T-cell (primary cell): ENCODE measurements at regions not wholly inside any gene's neighbourhood (a gene's known extent, or its start where the extent isn't known, plus 50 kb on each side); places are given as distances from the start of the nearest gene placed in this dataset.

Experiments used
- ATAC-seq, 4 experiments: fragments of 200-7000 bp in 3 of 4; fragments of 150-1000 bp in 1 of 4; cut with Tn5 transposase; replicated peaks in 1 of 4; 1 replicate in 3 of 4; 2 replicates in 1 of 4; pipeline ENCODE4 v1.10.0; 2021; ENCODE audit warnings: moderate library complexity in 3 of 4, mild to moderate bottlenecking in 2 of 4, moderate number of reproducible peaks in 1 of 4
- CTCF ChIA-PET, 2 donors: fragments of 300-600 bp; sonication (Branson Sonifier 250); formaldehyde crosslinking; loops; one replicate each; lab custom pipeline; 2022; ENCODE audit warnings: antibody characterized with exemption in 2 of 2; lab: Charles Lee
- POLR2A ChIA-PET, 2 donors: fragments of 300-600 bp; sonication (Branson Sonifier 250); formaldehyde crosslinking; loops; one replicate each; lab custom pipeline; 2022; ENCODE audit warnings: antibody characterized with exemption in 2 of 2; lab: Charles Lee
- DNase-seq, 35 experiments: peaks; one replicate each; pipeline versions ENCODE4 v3.0.0 to v3.0.0-alpha.2; 2013 to 2023
- H3K27ac ChIP-seq: one replicate; pipeline ENCODE4 v1.5.1; 2013; ENCODE audit warnings: low read length
- H3K27me3 ChIP-seq, 2 experiments: replicated peaks in 1 of 2; 1 replicate in 1 of 2; 2 replicates in 1 of 2; pipeline versions ENCODE4 v1.6.1 to v1.7.0; 2013; ENCODE audit warnings: low read length in 1 of 2, mixed read lengths in 1 of 2; ENCODE audit not compliant: control insufficient read depth in 2 of 2, insufficient read depth in 2 of 2; ENCODE audit errors: extremely low read depth in 1 of 2
- H3K36me3 ChIP-seq, 2 donors: 1 replicate in 1 of 2; 2 replicates in 1 of 2; pipeline versions ENCODE4 v1.6.1 to v1.7.0; 2013; ENCODE audit warnings: low read length in 1 of 2; ENCODE audit not compliant: control insufficient read depth in 2 of 2, insufficient read depth in 1 of 2; ENCODE audit errors: extremely low read depth in 1 of 2
- H3K4me1 ChIP-seq, 2 experiments: 1 replicate in 1 of 2; 2 replicates in 1 of 2; pipeline versions ENCODE4 v1.6.1 to v1.7.0; 2013; ENCODE audit warnings: low read length in 2 of 2, mixed read lengths in 1 of 2; ENCODE audit not compliant: insufficient read depth in 2 of 2, control insufficient read depth in 1 of 2; ENCODE audit errors: extremely low read depth in 1 of 2
- H3K4me3 ChIP-seq, 2 donors: 1 replicate in 1 of 2; 2 replicates in 1 of 2; pipeline versions ENCODE4 v1.5.1 to v1.7.0; 2013; ENCODE audit warnings: mild to moderate bottlenecking in 2 of 2, low read length in 1 of 2, moderate library complexity in 1 of 2; ENCODE audit not compliant: control insufficient read depth in 1 of 2; ENCODE audit errors: extremely low read depth in 1 of 2
- H3K9me3 ChIP-seq: 2 replicates; pipeline ENCODE4 v1.7.0; 2013
- H3K27ac Mint-ChIP-seq, 2 donors: one replicate each; pipeline ENCODE4 v1.8.0; 2020 to 2021; ENCODE audit warnings: mild to moderate bottlenecking in 2 of 2, mixed read lengths in 2 of 2
- H3K27me3 Mint-ChIP-seq, 2 donors: one replicate each; pipeline ENCODE4 v1.8.0; 2021 to 2022; ENCODE audit warnings: mixed read lengths in 2 of 2
- H3K36me3 Mint-ChIP-seq: one replicate; pipeline ENCODE4 v1.8.0; 2021; ENCODE audit warnings: mixed read lengths
- H3K4me1 Mint-ChIP-seq, 3 donors: one replicate each; pipeline ENCODE4 v1.8.0; 2020 to 2022; ENCODE audit warnings: mixed read lengths in 3 of 3, mild to moderate bottlenecking in 1 of 3
- H3K4me3 Mint-ChIP-seq, 3 donors: one replicate each; pipeline ENCODE4 v1.8.0; 2020 to 2022; ENCODE audit warnings: mild to moderate bottlenecking in 3 of 3, mixed read lengths in 3 of 3, moderate library complexity in 3 of 3
- H3K9me3 Mint-ChIP-seq, 3 donors: one replicate each; pipeline ENCODE4 v1.8.0; 2020 to 2022; ENCODE audit warnings: mixed read lengths in 3 of 3
- WGBS: methylation state at CpG from one replicate; pipeline ENCODE4 v1.1.5; 2013; ENCODE audit warnings: missing lambda C conversion rate; ENCODE audit not compliant: insufficient coverage; 5-methylcytosine and 5-hydroxymethylcytosine counted together

DNA sequence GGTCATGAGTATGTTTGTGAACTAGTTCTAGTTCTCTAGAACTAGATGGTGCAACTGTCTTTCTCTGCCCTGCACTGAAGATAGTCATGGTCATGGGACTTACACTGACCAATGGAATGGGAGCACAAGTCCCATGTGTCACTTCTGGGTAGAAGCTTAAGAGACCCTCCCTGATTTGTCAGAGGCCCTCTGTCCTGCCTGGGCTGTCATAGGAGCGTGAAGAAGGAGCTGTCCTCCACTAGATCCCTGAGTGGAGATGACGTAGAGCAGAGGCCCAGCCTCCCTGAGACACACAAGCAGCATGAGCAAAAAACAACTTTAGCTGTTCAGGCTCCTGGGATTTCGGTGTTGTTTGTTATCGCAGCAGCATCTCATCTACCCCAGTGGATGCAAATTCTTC lies 514.5 kb downstream of the PREX1 start:
- no peaks in the 10 kb centered on the region for H3K36me3 ChIP-seq
- ATAC-seq (no peak), DNase-seq (no peak)
- no peaks in the 10 kb centered on the region for H3K4me1 ChIP-seq
- Mint-ChIP-seq H3K36me3 (no peaks in the 10 kb centered on the region), H3K9me3 (no peaks in the 10 kb centered on the region), H3K27me3 (peaks cover 10 to 19% of the 10 kb centered on the region in 2 donors), H3K27ac (no peak overlapping the region), H3K4me3 (no peak overlapping the region), H3K4me1 (no peaks in the 10 kb centered on the region)
- WGBS: 82% methylated on average over 3 of the region's 4 CpGs
- CTCF ChIA-PET: no interaction called here
- H3K27me3 ChIP-seq: peaks cover 0 to 16% of the 10 kb centered on the region in 2 experiments
- no peak overlapping the region for H3K4me3 ChIP-seq
- H3K9me3 ChIP-seq: no peaks in the 10 kb centered on the region
- no peak overlapping the region for H3K27ac ChIP-seq
- POLR2A ChIA-PET: no interaction called here

DNA sequence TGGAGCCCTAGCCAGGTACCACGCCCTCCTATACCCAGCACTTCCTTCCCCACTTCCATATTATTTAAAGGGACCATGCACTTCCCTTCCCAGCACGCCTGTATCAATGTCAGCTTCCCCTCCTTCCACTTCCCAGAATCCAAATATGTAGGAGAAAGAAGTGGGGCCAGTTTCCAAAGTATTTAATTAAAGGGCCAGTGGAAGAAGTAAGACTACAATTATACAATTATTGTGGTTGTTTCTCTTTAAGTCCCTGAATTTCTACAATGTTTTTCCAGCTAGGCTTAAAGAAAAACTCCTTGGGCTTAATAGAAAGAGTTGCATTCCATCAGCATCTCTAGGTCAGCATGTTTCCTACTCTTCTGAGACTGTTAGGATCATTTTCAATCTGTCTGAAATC lies 515.8 kb downstream of the PREX1 start:
- H3K36me3 ChIP-seq: no peaks in the 10 kb centered on the region
- no CpG with 5 or more reads among the region's 2 CpGs for WGBS
- H3K27ac Mint-ChIP-seq: no peak overlapping the region
- ATAC-seq: no peak
- no peaks in the 10 kb centered on the region for H3K36me3 Mint-ChIP-seq
- DNase-seq: no peak
- no peaks in the 10 kb centered on the region for H3K4me1 Mint-ChIP-seq
- ChIA-PET CTCF (no interaction called here), POLR2A (no interaction called here)
- H3K27ac ChIP-seq: no peak overlapping the region
- H3K4me3 Mint-ChIP-seq: no peak overlapping the region
- peaks cover 10 to 13% of the 10 kb centered on the region in 2 donors for H3K27me3 Mint-ChIP-seq
- H3K4me1 ChIP-seq: no peaks in the 10 kb centered on the region
- H3K27me3 ChIP-seq: peaks cover 0 to 13% of the 10 kb centered on the region in 2 experiments
- no peaks in the 10 kb centered on the region for H3K9me3 ChIP-seq
- H3K9me3 Mint-ChIP-seq: no peaks in the 10 kb centered on the region
- H3K4me3 ChIP-seq: no peak overlapping the region

DNA sequence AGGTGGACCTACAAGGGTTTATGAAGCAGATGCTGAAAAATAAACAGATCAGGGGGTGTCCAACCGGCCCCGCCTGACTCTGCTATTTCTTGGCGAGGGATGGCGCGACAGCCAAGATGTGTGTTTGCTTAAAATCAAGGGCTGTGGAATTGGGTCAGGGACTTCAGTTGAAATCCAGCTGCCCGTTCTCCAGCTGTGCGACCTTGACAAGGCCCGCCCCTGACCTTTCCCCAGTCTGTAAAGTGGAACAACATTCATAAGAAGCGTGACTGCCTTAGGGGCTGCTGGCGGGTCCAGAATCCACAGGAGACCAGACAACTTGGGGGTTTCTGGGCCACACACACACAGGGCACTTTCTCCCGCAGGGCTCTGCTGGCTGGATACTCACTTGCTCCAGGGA lies 517.5 kb downstream of the PREX1 start:
- ATAC-seq: no peak
- WGBS: 92% methylated on average over 11 of the region's 11 CpGs

DNA sequence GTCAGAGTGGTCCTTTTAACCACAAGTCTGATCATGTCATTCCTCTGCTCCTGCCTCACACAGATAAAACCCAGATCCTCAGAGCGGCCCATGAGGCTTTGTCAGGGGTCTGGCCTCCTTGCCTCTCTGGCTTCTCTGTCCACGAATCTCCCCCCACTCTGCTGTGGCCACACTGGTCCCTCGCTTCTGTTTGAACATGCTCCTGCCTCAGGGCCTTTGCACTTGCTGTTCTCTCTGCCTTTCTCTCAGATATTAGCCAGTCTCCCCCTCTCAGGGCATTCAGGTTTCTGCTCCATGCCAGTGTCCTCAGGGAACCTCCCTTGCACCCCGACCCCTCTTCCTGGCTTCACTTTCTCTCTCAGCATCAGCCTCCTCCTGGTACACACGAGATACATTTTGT lies 518.5 kb downstream of the PREX1 start:
- Mint-ChIP-seq H3K4me3 (no peak overlapping the region), H3K9me3 (no peaks in the 10 kb centered on the region), H3K27me3 (peaks cover 7 to 10% of the 10 kb centered on the region in 2 donors), H3K4me1 (no peaks in the 10 kb centered on the region), H3K27ac (peak overlapping the region in 1 of 2 donors; percentile 26), H3K36me3 (no peaks in the 10 kb centered on the region)
- 65% methylated on average over 5 of the region's 5 CpGs for WGBS
- CTCF ChIA-PET: no interaction called here
- H3K27me3 ChIP-seq: peaks cover 0 to 13% of the 10 kb centered on the region in 2 experiments
- H3K27ac ChIP-seq: no peak overlapping the region
- H3K4me1 ChIP-seq: no peaks in the 10 kb centered on the region
- H3K4me3 ChIP-seq: no peak overlapping the region
- POLR2A ChIA-PET: no interaction called here
- H3K9me3 ChIP-seq: no peaks in the 10 kb centered on the region
- no peak for ATAC-seq
- H3K36me3 ChIP-seq: no peaks in the 10 kb centered on the region
- no peak for DNase-seq

More for the DNA sequence above, 517.5 kb downstream of the PREX1 start:
- Mint-ChIP-seq H3K27ac (no peak overlapping the region), H3K9me3 (no peaks in the 10 kb centered on the region), H3K4me1 (no peaks in the 10 kb centered on the region), H3K4me3 (no peak overlapping the region), H3K27me3 (peaks cover 10% of the 10 kb centered on the region in 2 donors), H3K36me3 (no peaks in the 10 kb centered on the region)
- no peak overlapping the region for H3K4me3 ChIP-seq
- H3K27ac ChIP-seq: no peak overlapping the region
- no peaks in the 10 kb centered on the region for H3K9me3 ChIP-seq
- H3K4me1 ChIP-seq: no peaks in the 10 kb centered on the region
- H3K27me3 ChIP-seq: peaks cover 0 to 13% of the 10 kb centered on the region in 2 experiments
- ChIA-PET POLR2A (no interaction called here), CTCF (no interaction called here)
- DNase-seq: no peak
- no peaks in the 10 kb centered on the region for H3K36me3 ChIP-seq

DNA sequence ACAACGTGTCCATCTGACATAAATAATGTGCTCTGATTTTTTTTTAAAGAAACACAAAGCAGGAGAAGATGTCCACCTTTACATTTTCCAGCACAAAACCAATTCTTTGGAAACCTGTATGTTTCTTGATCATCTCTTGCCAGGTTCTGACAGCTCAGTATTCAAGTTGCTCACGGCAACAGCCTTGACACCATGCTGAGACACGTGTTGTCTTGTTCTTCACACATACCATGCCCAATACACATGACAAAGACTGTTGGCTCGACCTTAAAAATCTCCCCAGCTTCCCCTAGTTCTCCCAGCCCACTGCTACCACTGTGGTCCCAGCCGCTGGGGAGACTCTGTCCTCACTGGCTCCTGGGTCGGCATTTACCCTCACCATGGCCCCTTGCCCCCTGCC lies 518.9 kb downstream of the PREX1 start:
- H3K4me1 ChIP-seq: no peaks in the 10 kb centered on the region
- no peaks in the 10 kb centered on the region for H3K36me3 ChIP-seq
- H3K27me3 Mint-ChIP-seq: peaks cover 8 to 10% of the 10 kb centered on the region in 2 donors
- peaks cover 0 to 13% of the 10 kb centered on the region in 2 experiments for H3K27me3 ChIP-seq
- ATAC-seq (no peak), DNase-seq (no peak)
- no peak overlapping the region for H3K27ac ChIP-seq
- 62% methylated on average over 5 of the region's 6 CpGs for WGBS
- no peaks in the 10 kb centered on the region for H3K4me1 Mint-ChIP-seq
- ChIA-PET CTCF (no interaction called here), POLR2A (no interaction called here)
- no peak overlapping the region for H3K4me3 Mint-ChIP-seq
- H3K36me3 Mint-ChIP-seq: no peaks in the 10 kb centered on the region
- H3K27ac Mint-ChIP-seq: peak overlapping the region in 1 of 2 donors; percentile 26
- no peaks in the 10 kb centered on the region for H3K9me3 ChIP-seq
- no peaks in the 10 kb centered on the region for H3K9me3 Mint-ChIP-seq
- H3K4me3 ChIP-seq: no peak overlapping the region

DNA sequence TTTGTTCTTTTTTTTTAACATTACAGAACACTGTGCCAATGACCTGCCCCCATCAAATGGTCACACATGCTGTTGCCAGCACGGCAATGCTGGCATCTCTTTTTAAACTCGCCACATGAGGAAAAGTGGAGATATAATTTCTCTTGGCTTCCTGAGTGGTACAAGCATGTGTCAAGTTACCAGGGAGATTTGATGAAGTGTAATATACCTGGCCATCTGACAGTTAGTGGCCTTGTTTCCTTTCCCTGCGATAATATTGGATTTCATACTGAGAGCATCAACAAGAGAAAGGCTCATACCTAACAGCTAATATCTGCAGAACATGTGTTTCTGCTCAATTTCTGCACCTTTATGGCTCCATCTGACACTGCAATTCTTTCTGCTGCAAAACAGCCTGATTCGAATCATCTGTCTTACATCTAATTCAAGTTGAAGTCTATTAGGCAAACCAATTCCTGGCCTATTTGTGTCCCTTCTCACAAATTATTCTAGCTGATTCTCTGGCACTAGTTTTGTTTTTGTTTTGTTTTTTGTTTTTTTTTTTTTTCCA lies 519.5 kb downstream of the PREX1 start:
- Mint-ChIP-seq H3K27me3 (peaks cover 9% of the 10 kb centered on the region in 2 donors), H3K9me3 (no peaks in the 10 kb centered on the region), H3K36me3 (no peaks in the 10 kb centered on the region), H3K4me1 (no peaks in the 10 kb centered on the region), H3K4me3 (no peak overlapping the region), H3K27ac (no peak overlapping the region)
- ChIA-PET POLR2A (no interaction called here), CTCF (no interaction called here)
- no peaks in the 10 kb centered on the region for H3K36me3 ChIP-seq
- DNase-seq (no peak), ATAC-seq (no peak)
- H3K27me3 ChIP-seq: peaks cover 0 to 13% of the 10 kb centered on the region in 2 experiments
- H3K4me3 ChIP-seq: no peak overlapping the region
- WGBS: 100% methylated on average over 1 of the region's 4 CpGs
- no peak overlapping the region for H3K27ac ChIP-seq
- no peaks in the 10 kb centered on the region for H3K9me3 ChIP-seq
- H3K4me1 ChIP-seq: no peaks in the 10 kb centered on the region

DNA sequence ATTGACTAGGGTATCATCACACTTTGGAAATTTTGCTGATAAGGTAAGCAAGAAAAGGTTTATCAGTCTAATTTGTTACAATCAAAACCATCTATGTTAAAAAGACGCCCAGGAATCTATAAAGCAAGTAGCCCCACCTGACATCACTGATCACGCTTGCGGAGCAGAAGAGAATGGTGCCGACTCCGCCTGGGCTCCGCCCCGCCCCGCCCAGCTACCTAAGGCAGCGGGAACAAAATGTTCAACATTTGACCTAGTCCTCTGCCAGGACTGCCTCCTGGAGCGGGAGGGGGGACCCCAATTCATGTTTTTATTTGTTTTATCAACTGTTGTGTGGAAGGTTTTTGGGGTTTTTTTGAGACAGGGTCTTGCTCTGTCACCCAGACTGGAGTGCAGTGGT lies 520.5 kb downstream of the PREX1 start:
- 88% methylated on average over 9 of the region's 10 CpGs for WGBS
- ChIA-PET POLR2A (no interaction called here), CTCF (no interaction called here)
- Mint-ChIP-seq H3K4me1 (no peaks in the 10 kb centered on the region), H3K36me3 (no peaks in the 10 kb centered on the region), H3K9me3 (no peaks in the 10 kb centered on the region), H3K27me3 (peaks cover 9 to 10% of the 10 kb centered on the region in 2 donors), H3K4me3 (no peak overlapping the region), H3K27ac (no peak overlapping the region)
- H3K36me3 ChIP-seq: no peaks in the 10 kb centered on the region
- DNase-seq (no peak), ATAC-seq (no peak)
- H3K27ac ChIP-seq: no peak overlapping the region
- H3K4me3 ChIP-seq: no peak overlapping the region
- peaks cover 0 to 10% of the 10 kb centered on the region in 2 experiments for H3K27me3 ChIP-seq
- H3K4me1 ChIP-seq: no peaks in the 10 kb centered on the region
- H3K9me3 ChIP-seq: no peaks in the 10 kb centered on the region
